PC-3 (cell line): ENCODE measurements at regions not wholly inside any gene's neighbourhood (a gene's known extent, or its start where the extent isn't known, plus 50 kb on each side); places are given as distances from the start of the nearest gene placed in this dataset.

Experiments
- ATAC-seq: fragments of 200-7000 bp; cut with Tn5 transposase; 2 replicates; pipeline ENCODE4 v1.9.1; 2020; ENCODE audit warnings: mild to moderate bottlenecking, moderate library complexity
- BruUV-seq: library from RNA; stranded (reverse); fragments of 400-500 nt; replicated peaks from 2 replicates; lab custom pipeline; 2021; lab: Mats Ljungman, UMichigan
- CTCF ChIA-PET: fragments of 300-600 bp; sonication (Branson Sonifier 250); formaldehyde crosslinking; loops from one replicate; lab custom pipeline; 2022; ENCODE audit warnings: antibody characterized with exemption; lab: Charles Lee
- POLR2A ChIA-PET: fragments of 300-600 bp; sonication (Branson Sonifier 250); formaldehyde crosslinking; loops from one replicate; lab custom pipeline; 2022; ENCODE audit warnings: antibody characterized with exemption; ENCODE audit not compliant: unreplicated experiment; lab: Charles Lee
- DNase-seq: peaks from one replicate; pipeline ENCODE4 v3.0.0-alpha.2; 2015
- H2AFZ ChIP-seq: fragments of 300-600 bp; sonication (generic); 2 replicates; pipeline ENCODE4 v1.6.0; 2016; ENCODE audit warnings: antibody characterized with exemption, low read length
- H3F3A ChIP-seq: fragments of 300-600 bp; sonication (generic); one replicate; pipeline ENCODE4 v1.6.0; 2017; ENCODE audit warnings: antibody characterized with exemption, low read length, control low read depth, mild to moderate bottlenecking; ENCODE audit not compliant: unreplicated experiment
- H3K27ac ChIP-seq: fragments of 300-600 bp; sonication (generic); 2 replicates; pipeline ENCODE4 v1.5.1; 2016; ENCODE audit warnings: mild to moderate bottlenecking, low read length
- H3K27me3 ChIP-seq: fragments of 300-600 bp; sonication (generic); 2 replicates; pipeline ENCODE4 v1.6.1; 2016; ENCODE audit warnings: low read length, mixed read lengths
- H3K36me3 ChIP-seq: fragments of 300-600 bp; sonication (generic); 2 replicates; pipeline ENCODE4 v1.6.1; 2016; ENCODE audit warnings: low read depth, mixed run types, low read length, mixed read lengths
- H3K4me1 ChIP-seq: fragments of 300-600 bp; sonication (generic); 2 replicates; pipeline ENCODE4 v1.5.1; 2016; ENCODE audit warnings: low read length; ENCODE audit not compliant: insufficient read depth
- H3K4me2 ChIP-seq: fragments of 300-600 bp; sonication (generic); 2 replicates; pipeline ENCODE4 v1.6.0; 2016; ENCODE audit warnings: low read length
- H3K4me3 ChIP-seq: fragments of 300-600 bp; sonication (generic); 2 replicates; pipeline ENCODE4 v1.5.1; 2016; ENCODE audit warnings: mild to moderate bottlenecking, low read length, mixed read lengths
- H3K79me2 ChIP-seq: fragments of 300-600 bp; sonication (generic); 2 replicates; pipeline ENCODE4 v1.6.1; 2017; ENCODE audit warnings: low read length, mixed read lengths
- H3K9ac ChIP-seq: fragments of 300-600 bp; sonication (generic); 2 replicates; pipeline ENCODE4 v1.6.0; 2016; ENCODE audit warnings: mild to moderate bottlenecking, low read length
- H3K9me2 ChIP-seq: fragments of 300-600 bp; sonication (generic); replicated peaks from 2 replicates; pipeline ENCODE4 v1.6.1; 2016; ENCODE audit warnings: mixed run types, low read length, mixed read lengths
- H3K9me3 ChIP-seq: fragments of 300-600 bp; sonication (generic); 2 replicates; pipeline ENCODE4 v1.6.1; 2016; ENCODE audit warnings: low read length, mixed read lengths
- H4K20me1 ChIP-seq: fragments of 300-600 bp; sonication (generic); 2 replicates; pipeline ENCODE4 v1.6.1; 2016; ENCODE audit warnings: low read length, mixed read lengths
- EZH2 ChIP-seq: fragments of 300-600 bp; sonication (generic); IDR thresholded peaks from one replicate; pipeline ENCODE4 v1.6.1; 2017; ENCODE audit warnings: antibody characterized with exemption, mild to moderate bottlenecking, low read length; ENCODE audit not compliant: unreplicated experiment
- EZH2phosphoT487 ChIP-seq: fragments of 300-600 bp; sonication (generic); IDR thresholded peaks from 2 replicates; pipeline ENCODE4 v1.6.1; 2018; ENCODE audit warnings: mild to moderate bottlenecking, antibody characterized with exemption, low read length, borderline replicate concordance
- intact Hi-C: fragments of 100-400 bp; cut with micrococcal nuclease; formaldehyde crosslinking; loops from 2 replicates; pipeline ENCODE4 v1.9.0; 2023
- TF ChIP-seq, protein P1 (sequence below): fragments of 300-600 bp; sonication (generic); conservative IDR thresholded peaks from 2 replicates; pipeline ENCODE4 v1.5.1; 2017; ENCODE audit warnings: antibody characterized with exemption, low read depth, mild to moderate bottlenecking, low read length

DNA sequence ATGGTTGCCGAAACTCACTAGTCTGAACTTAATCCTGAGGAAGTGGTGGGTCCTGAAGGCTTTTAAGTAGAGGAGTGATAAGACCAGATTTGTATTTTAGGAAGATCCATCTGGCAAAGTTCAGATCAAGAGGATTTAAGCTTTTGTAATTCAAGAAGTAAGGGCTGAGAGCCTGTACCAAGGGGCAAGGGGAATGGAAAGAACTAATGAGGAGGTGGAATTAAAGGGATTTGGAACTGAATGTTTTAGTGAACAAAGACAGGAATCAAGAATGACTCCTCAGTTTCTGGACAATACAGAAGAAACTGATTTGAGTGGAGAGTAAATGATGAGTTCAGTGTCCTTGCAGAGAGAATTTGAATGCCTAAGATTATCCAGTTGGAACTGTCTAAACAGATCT lies 249.0 kb downstream of the C7orf25 start:
- no peaks in the 10 kb centered on the region for H3K27me3 ChIP-seq
- POLR2A ChIA-PET = no interaction called here

DNA sequence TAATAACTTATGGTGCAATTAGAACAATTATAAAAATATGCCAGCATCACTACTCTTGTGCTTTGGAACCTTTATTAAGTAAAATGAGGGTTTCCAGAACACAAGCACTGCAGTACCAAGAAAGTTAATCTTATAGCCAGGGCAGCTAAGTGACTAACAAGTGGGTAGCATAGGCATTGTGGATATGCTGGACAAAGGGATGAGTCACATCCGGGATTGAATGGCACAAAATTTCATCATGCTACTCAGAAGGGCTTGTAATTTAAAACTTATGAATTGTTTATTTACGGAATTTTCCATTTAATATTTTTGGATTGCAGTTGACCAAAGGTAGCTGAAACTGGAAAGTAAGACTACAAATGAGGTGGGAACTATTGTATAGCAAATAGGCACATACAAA lies 250.6 kb downstream of the C7orf25 start:
- BruUV-seq = no TSS peak
- no peak overlapping the region for H3K4me2 ChIP-seq
- no peaks in the 10 kb centered on the region for H4K20me1 ChIP-seq
- DNase-seq (peak; percentile 82), ATAC-seq (peak; percentile 98)
- peaks cover 13% of the 10 kb centered on the region for H3K4me1 ChIP-seq
- no peaks in the 10 kb centered on the region for H3K36me3 ChIP-seq
- H3K9me3 ChIP-seq = no peaks in the 10 kb centered on the region
- ChIA-PET POLR2A (no interaction called here), CTCF (no interaction called here)
- intact Hi-C loops = no loop called here
- no peak overlapping the region for H3K9ac ChIP-seq
- H3K27ac ChIP-seq = peak overlapping the region; percentile 37
- H3K79me2 ChIP-seq = no peaks in the 10 kb centered on the region
- no peak overlapping the region for H2AFZ ChIP-seq
- no peaks in the 10 kb centered on the region for H3K9me2 ChIP-seq
- no peaks in the 10 kb centered on the region for H3K27me3 ChIP-seq
- TF ChIP-seq, protein P1, sequence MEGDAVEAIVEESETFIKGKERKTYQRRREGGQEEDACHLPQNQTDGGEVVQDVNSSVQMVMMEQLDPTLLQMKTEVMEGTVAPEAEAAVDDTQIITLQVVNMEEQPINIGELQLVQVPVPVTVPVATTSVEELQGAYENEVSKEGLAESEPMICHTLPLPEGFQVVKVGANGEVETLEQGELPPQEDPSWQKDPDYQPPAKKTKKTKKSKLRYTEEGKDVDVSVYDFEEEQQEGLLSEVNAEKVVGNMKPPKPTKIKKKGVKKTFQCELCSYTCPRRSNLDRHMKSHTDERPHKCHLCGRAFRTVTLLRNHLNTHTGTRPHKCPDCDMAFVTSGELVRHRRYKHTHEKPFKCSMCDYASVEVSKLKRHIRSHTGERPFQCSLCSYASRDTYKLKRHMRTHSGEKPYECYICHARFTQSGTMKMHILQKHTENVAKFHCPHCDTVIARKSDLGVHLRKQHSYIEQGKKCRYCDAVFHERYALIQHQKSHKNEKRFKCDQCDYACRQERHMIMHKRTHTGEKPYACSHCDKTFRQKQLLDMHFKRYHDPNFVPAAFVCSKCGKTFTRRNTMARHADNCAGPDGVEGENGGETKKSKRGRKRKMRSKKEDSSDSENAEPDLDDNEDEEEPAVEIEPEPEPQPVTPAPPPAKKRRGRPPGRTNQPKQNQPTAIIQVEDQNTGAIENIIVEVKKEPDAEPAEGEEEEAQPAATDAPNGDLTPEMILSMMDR = no peak
- no peak for TF ChIP-seq EZH2phosphoT487
- TF ChIP-seq EZH2 = no peak
- no peak overlapping the region for H3K4me3 ChIP-seq
- no peaks in the 10 kb centered on the region for H3F3A ChIP-seq

More for the DNA sequence above, 249.0 kb downstream of the C7orf25 start:
- ATAC-seq (no peak), DNase-seq (no peak)
- CTCF ChIA-PET = no interaction called here
- Histone ChIP-seq H3K4me3 (no peak overlapping the region), H3K9me2 (no peaks in the 10 kb centered on the region), H3K27ac (no peak overlapping the region), H3K9ac (no peak overlapping the region), H3K9me3 (peaks cover 4% of the 10 kb centered on the region; the same call in 1 of the 2 replicates), H3K4me1 (peaks cover 13% of the 10 kb centered on the region), H2AFZ (no peak overlapping the region), H3K36me3 (no peaks in the 10 kb centered on the region), H3K4me2 (no peak overlapping the region), H3K79me2 (no peaks in the 10 kb centered on the region), H3F3A (no peaks in the 10 kb centered on the region), H4K20me1 (no peaks in the 10 kb centered on the region)
- intact Hi-C loops = no loop called here
- BruUV-seq = no TSS peak
- no peak for TF ChIP-seq EZH2phosphoT487
- TF ChIP-seq, protein P1 = no peak
- no peak for TF ChIP-seq EZH2

DNA sequence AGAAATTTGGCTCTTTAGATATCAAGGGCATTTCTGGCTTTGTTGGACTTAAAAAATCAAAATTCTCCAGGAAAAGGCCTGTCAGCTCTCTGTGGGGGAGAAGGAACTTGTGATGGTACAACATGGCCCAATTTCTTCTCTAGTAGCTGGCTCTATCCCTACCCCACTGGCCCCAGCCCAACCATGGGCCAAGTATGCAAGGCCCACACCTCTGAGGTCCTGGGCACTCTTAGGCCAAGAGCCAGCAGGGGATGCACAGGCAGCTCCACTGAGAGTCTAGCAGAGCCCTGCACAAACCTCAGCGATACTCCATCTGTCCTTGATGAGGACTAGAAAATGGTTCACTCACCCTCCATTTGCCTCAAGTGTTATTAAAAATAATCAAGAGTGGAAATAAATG lies 261.2 kb downstream of the C7orf25 start:
- H3F3A ChIP-seq = no peaks in the 10 kb centered on the region
- H3K27me3 ChIP-seq = no peaks in the 10 kb centered on the region
- TF ChIP-seq, protein P1 = no peak
- TF ChIP-seq EZH2phosphoT487 (no peak), EZH2 (no peak)
- H3K4me1 ChIP-seq = 0 out of 2 replicates have a peak, but pooled peaks cover 9% of the 10 kb centered on the region
- no peaks in the 10 kb centered on the region for H4K20me1 ChIP-seq
- no peaks in the 10 kb centered on the region for H3K79me2 ChIP-seq
- POLR2A ChIA-PET = no interaction called here
- CTCF ChIA-PET = no interaction called here
- H3K4me2 ChIP-seq = no peak overlapping the region
- no peak overlapping the region for H3K27ac ChIP-seq
- intact Hi-C loops = no loop called here
- no peak overlapping the region for H2AFZ ChIP-seq
- DNase-seq = no peak
- no peak for ATAC-seq
- H3K9me3 ChIP-seq = no peaks in the 10 kb centered on the region
- H3K9me2 ChIP-seq = no peaks in the 10 kb centered on the region
- H3K9ac ChIP-seq = no peak overlapping the region
- H3K36me3 ChIP-seq = no peaks in the 10 kb centered on the region
- BruUV-seq = no TSS peak
- no peak overlapping the region for H3K4me3 ChIP-seq
